ENCODE measurements at regions not wholly inside any gene's neighbourhood (a gene's known extent, or its start where the extent isn't known, plus 50 kb on each side); places are given as distances from the start of the nearest gene placed in this dataset.

DNA sequence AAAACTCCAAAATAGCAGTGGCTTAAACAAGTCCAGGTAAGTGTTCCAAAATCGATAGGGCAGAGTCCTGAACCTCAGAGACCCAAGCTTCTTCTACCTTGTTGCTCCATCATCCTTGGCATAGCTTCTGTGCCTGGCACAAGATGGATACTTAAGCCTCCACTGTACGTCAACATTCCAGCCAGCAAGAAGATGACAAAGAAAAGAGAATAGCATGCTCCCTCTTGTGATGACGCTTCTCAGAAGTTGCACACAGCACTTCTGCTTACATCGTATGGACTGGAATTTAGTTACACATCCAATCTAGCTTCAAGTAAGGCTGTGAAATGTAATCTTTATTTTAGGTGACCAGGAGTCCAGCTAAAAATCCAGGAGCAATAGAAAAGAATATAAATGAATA, 227.4 kb downstream of the ESM1 start:
- Histone ChIP-seq H3K36me3 (no peaks in the 10 kb centered on the region), H3K27ac (no peak overlapping the region), H3K9me3 (no peaks in the 10 kb centered on the region), H3K4me1 (no peaks in the 10 kb centered on the region), H3K27me3 (no peaks in the 10 kb centered on the region), H3K4me3 (no peak overlapping the region)
- 54 to 71% methylated on average over 4 of the region's 4 CpGs for WGBS, 2 donors (ENCODE audit: low coverage in 1 of 2)
- TF ChIP-seq POLR2A (IDR thresholded peaks at IDR 0.05) (no peak), POLR2AphosphoS5 (IDR thresholded peaks at IDR 0.05) (no peak), EP300 (IDR thresholded peaks at IDR 0.05) (no peak)
- TF ChIP-seq, protein P1, sequence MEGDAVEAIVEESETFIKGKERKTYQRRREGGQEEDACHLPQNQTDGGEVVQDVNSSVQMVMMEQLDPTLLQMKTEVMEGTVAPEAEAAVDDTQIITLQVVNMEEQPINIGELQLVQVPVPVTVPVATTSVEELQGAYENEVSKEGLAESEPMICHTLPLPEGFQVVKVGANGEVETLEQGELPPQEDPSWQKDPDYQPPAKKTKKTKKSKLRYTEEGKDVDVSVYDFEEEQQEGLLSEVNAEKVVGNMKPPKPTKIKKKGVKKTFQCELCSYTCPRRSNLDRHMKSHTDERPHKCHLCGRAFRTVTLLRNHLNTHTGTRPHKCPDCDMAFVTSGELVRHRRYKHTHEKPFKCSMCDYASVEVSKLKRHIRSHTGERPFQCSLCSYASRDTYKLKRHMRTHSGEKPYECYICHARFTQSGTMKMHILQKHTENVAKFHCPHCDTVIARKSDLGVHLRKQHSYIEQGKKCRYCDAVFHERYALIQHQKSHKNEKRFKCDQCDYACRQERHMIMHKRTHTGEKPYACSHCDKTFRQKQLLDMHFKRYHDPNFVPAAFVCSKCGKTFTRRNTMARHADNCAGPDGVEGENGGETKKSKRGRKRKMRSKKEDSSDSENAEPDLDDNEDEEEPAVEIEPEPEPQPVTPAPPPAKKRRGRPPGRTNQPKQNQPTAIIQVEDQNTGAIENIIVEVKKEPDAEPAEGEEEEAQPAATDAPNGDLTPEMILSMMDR (IDR thresholded peaks at IDR 0.05): no peak
- ATAC-seq: no peak

DNA sequence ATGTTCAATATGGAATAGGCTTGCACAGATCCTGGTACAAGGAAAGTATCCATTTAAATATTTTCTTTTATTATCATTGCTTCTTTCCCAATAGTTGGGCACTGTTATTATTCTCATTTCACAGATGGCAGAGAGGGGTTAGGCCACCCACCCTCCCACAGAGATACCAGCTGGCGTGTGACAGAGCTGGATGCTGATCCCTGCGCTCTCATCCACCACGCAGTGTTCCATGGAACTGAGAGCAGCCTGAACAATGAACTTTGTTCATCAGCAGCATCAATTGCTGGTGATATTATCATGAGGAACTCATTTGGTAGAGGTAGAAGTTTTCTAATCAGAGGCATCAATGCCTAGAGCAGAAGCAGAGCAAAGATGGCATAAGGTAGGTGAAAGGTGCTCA, 227.9 kb downstream of the ESM1 start:
- Histone ChIP-seq H3K4me1 (no peaks in the 10 kb centered on the region), H3K9me3 (no peaks in the 10 kb centered on the region), H3K27me3 (no peaks in the 10 kb centered on the region), H3K4me3 (no peak overlapping the region), H3K36me3 (no peaks in the 10 kb centered on the region), H3K27ac (no peak overlapping the region)
- TF ChIP-seq POLR2A (IDR thresholded peaks at IDR 0.05) (no peak), POLR2AphosphoS5 (IDR thresholded peaks at IDR 0.05) (no peak), EP300 (IDR thresholded peaks at IDR 0.05) (no peak)
- TF ChIP-seq, protein P1 (IDR thresholded peaks at IDR 0.05): no peak
- no peak for ATAC-seq
- WGBS, 2 donors (ENCODE audit: low coverage in 1 of 2): 93 to 100% methylated on average over 1 to 3 of the region's 3 CpGs

DNA sequence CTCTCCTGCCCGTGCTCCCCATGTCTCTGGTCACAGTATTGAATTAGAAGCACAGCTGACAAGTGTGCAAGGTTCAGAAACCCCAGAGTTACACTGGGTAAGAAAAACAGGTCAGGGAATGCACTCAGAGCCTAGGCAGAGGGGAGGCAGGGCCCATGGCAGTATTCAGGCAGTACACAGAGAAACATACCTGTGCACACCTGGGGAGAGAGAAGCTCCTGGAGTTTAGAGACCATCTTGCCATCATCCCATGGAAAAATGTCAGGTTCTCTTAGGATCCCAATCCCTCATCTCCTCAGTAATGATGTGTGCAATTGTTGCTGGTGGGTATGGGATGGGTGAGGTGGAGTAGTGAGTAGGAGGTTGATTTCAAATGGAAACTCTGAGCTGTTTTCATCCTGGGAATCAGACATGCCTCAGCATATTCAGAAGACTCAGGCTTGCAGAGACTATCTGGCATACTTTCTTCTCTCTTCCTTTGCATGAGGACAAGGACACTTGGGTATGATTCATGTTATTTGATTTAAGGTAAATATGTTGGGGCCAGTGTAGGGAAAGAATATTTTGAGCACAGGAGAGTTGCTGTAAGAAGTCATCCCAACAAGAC, 228.5 kb downstream of the ESM1 start:
- WGBS, 2 donors (ENCODE audit: low coverage in 1 of 2): 100% methylated on average over 1 of the region's 1 CpG; no CpG with 5 or more reads in 1 of the 2 donors
- Histone ChIP-seq H3K9me3 (no peaks in the 10 kb centered on the region), H3K4me3 (no peak overlapping the region), H3K4me1 (no peaks in the 10 kb centered on the region), H3K36me3 (no peaks in the 10 kb centered on the region), H3K27me3 (no peaks in the 10 kb centered on the region), H3K27ac (no peak overlapping the region)
- no peak for ATAC-seq
- TF ChIP-seq EP300 (IDR thresholded peaks at IDR 0.05) (no peak), POLR2A (IDR thresholded peaks at IDR 0.05) (no peak), POLR2AphosphoS5 (IDR thresholded peaks at IDR 0.05) (no peak)
- TF ChIP-seq, protein P1 (IDR thresholded peaks at IDR 0.05): no peak

DNA sequence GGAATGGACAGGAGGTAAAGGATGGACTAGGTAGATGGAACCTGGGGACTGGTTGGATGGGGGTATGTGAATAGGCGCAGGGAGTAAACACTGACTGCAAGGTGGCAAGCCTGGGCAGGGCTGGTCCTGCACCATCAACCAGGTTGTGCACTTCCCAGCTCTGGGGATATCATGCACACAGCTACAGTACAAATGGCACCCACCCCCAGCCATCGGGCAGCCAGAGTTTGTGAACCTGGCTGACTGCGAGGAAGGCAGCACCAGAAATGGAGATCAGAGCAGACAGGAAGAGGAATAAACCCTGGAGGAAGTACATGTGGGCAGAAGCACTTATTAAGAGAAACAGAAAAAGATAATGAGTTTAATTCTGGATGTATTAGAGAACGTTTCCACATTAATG, 229.1 kb downstream of the ESM1 start:
- Histone ChIP-seq H3K27me3 (no peaks in the 10 kb centered on the region), H3K4me3 (no peak overlapping the region), H3K4me1 (no peaks in the 10 kb centered on the region), H3K9me3 (no peaks in the 10 kb centered on the region), H3K36me3 (no peaks in the 10 kb centered on the region), H3K27ac (no peak overlapping the region)
- no peak for ATAC-seq
- no peak for TF ChIP-seq EP300 (IDR thresholded peaks at IDR 0.05)
- TF ChIP-seq POLR2AphosphoS5 (IDR thresholded peaks at IDR 0.05): no peak
- TF ChIP-seq POLR2A (IDR thresholded peaks at IDR 0.05): no peak
- TF ChIP-seq, protein P1 (IDR thresholded peaks at IDR 0.05): no peak
- WGBS, 2 donors (ENCODE audit: low coverage in 1 of 2): 79 to 100% methylated on average over 1 to 4 of the region's 4 CpGs

DNA sequence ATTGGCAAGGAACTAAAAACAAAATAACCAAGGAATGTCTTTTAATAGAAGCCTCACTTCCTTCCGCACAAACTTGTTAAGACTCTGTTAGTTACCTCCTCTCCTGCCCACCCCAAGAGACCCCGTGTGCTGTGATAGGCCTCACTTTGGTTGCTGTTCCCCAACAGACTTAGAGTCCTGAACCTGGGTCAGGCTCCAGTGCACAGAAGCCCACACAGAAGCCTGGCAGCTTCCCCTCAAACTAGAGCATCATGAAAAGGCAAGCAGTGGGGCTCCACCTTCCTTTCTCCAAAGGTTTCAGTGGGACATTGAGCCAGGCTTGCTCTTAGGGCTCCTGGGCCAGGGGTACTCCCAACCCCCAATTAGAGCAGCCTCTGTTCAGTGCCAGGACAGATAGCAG, 230.5 kb downstream of the ESM1 start:
- Histone ChIP-seq H3K4me1 (no peaks in the 10 kb centered on the region), H3K4me3 (no peak overlapping the region), H3K36me3 (no peaks in the 10 kb centered on the region), H3K9me3 (no peaks in the 10 kb centered on the region), H3K27ac (no peak overlapping the region), H3K27me3 (no peaks in the 10 kb centered on the region)
- 77 to 100% methylated on average over 1 to 2 of the region's 2 CpGs for WGBS, 2 donors (ENCODE audit: low coverage in 1 of 2)
- no peak for TF ChIP-seq POLR2AphosphoS5 (IDR thresholded peaks at IDR 0.05)
- no peak for TF ChIP-seq POLR2A (IDR thresholded peaks at IDR 0.05)
- TF ChIP-seq, protein P1 (IDR thresholded peaks at IDR 0.05): no peak
- TF ChIP-seq EP300 (IDR thresholded peaks at IDR 0.05): no peak
- no peak for ATAC-seq
